GM23248 (cell line): ENCODE measurements at regions not wholly inside any gene's neighbourhood (a gene's known extent, or its start where the extent isn't known, plus 50 kb on each side); places are given as distances from the start of the nearest gene placed in this dataset.
A peak's percentile ranks its signal among the peaks of the same experiment; 100 is the strongest.

Experiments
- DNase-seq: peaks from one replicate; pipeline ENCODE4 v3.0.0-alpha.2; 2015
- H2AFZ ChIP-seq: fragments of 200-600 bp; sonication (generic); 2 replicates; pipeline ENCODE4 v1.6.1; 2016; ENCODE audit warnings: antibody characterized with exemption
- H3F3A ChIP-seq: fragments of 200-600 bp; sonication (generic); 2 replicates; pipeline ENCODE4 v1.6.1; 2016; ENCODE audit warnings: mild to moderate bottlenecking, antibody characterized with exemption, mixed run types; ENCODE audit not compliant: insufficient read depth
- H3K27ac ChIP-seq: fragments of 200-600 bp; sonication (generic); 2 replicates; pipeline ENCODE4 v1.5.1; 2016; ENCODE audit warnings: mild to moderate bottlenecking
- H3K27me3 ChIP-seq: fragments of 200-600 bp; sonication (generic); replicated peaks from 2 replicates; pipeline ENCODE4 v1.6.1; 2016; ENCODE audit warnings: mild to moderate bottlenecking; ENCODE audit not compliant: insufficient read depth
- H3K36me3 ChIP-seq: fragments of 200-600 bp; sonication (generic); 2 replicates; pipeline ENCODE4 v1.6.1; 2016; ENCODE audit warnings: low read depth, mild to moderate bottlenecking
- H3K4me1 ChIP-seq: fragments of 200-600 bp; sonication (generic); 2 replicates; pipeline ENCODE4 v1.6.1; 2016; ENCODE audit warnings: mild to moderate bottlenecking; ENCODE audit not compliant: insufficient read depth
- H3K4me2 ChIP-seq: fragments of 200-600 bp; sonication (generic); one replicate; pipeline ENCODE4 v1.6.1; 2016; ENCODE audit warnings: mild to moderate bottlenecking; ENCODE audit not compliant: unreplicated experiment
- H3K4me3 ChIP-seq: fragments of 200-600 bp; sonication (generic); 2 replicates; pipeline ENCODE4 v1.5.1; 2016; ENCODE audit warnings: mild to moderate bottlenecking
- H3K79me2 ChIP-seq: fragments of 200-600 bp; sonication (generic); 2 replicates; pipeline ENCODE4 v1.6.1; 2016; ENCODE audit warnings: mild to moderate bottlenecking; ENCODE audit not compliant: insufficient read depth
- H3K9ac ChIP-seq: fragments of 200-600 bp; sonication (generic); 2 replicates; pipeline ENCODE4 v1.6.1; 2016; ENCODE audit warnings: mild to moderate bottlenecking
- H3K9me2 ChIP-seq: fragments of 200-600 bp; sonication (generic); 2 replicates; pipeline ENCODE4 v1.6.1; 2016; ENCODE audit warnings: mixed run types, mild to moderate bottlenecking, moderate library complexity; ENCODE audit not compliant: insufficient read depth
- H3K9me3 ChIP-seq: fragments of 200-600 bp; sonication (generic); one replicate; pipeline ENCODE4 v1.6.1; 2017; ENCODE audit warnings: low read depth
- H4K20me1 ChIP-seq: fragments of 200-600 bp; sonication (generic); 2 replicates; pipeline ENCODE4 v1.6.0; 2016; ENCODE audit not compliant: insufficient read depth
- EZH2 ChIP-seq: fragments of 200-600 bp; sonication (generic); IDR thresholded peaks from 2 replicates; pipeline ENCODE4 v1.6.1; 2018; ENCODE audit warnings: antibody characterized with exemption, mild to moderate bottlenecking; ENCODE audit not compliant: insufficient read depth, poor library complexity, severe bottlenecking
- EZH2phosphoT487 ChIP-seq: fragments of 200-600 bp; sonication (generic); IDR thresholded peaks from 2 replicates; pipeline ENCODE4 v1.6.1; 2018; ENCODE audit warnings: antibody characterized with exemption, moderate library complexity, mild to moderate bottlenecking, low read depth; ENCODE audit not compliant: insufficient read depth
- WGBS, 2 experiments: methylation state at CpG; one replicate each; pipeline ENCODE4 v1.1.6; 2015 to 2017; ENCODE audit warnings: low lambda C conversion rate in 2 of 2, low coverage in 1 of 2; ENCODE audit errors: missing lambda C conversion rate in 2 of 2; 5-methylcytosine and 5-hydroxymethylcytosine counted together
- in situ Hi-C: fragments of 300-500 bp; cut with MboI; formaldehyde crosslinking; loops from 2 replicates; pipeline ENCODE4 v1.15.0; 2020

DNA sequence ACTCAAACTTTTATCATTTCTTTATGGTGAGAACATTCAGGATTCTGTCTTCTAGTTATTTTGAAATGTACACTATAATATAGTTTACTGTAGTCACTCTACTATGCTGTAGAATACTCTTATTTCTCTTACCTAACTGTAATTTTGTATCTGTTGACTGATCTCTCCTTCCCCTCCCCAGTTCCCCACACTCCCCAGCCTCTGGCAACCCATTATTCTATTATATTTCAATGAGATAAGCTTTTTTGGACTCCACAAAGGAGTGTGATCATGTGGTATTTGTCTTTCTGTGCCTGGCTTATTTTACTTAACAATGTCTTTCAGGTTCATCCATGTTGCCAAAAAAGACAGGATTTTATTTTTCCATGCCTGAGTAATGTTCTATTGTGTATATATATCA lies 71.4 kb upstream of the DYNC1I1 start:
- Histone ChIP-seq H3K4me3 (no peak overlapping the region), H3K4me1 (no peaks in the 10 kb centered on the region), H3K36me3 (no peaks in the 10 kb centered on the region), H3F3A (no peaks in the 10 kb centered on the region), H3K4me2 (no peak overlapping the region), H3K27ac (no peak overlapping the region), H3K9ac (no peak overlapping the region), H2AFZ (no peak overlapping the region), H3K27me3 (peaks cover 12% of the 10 kb centered on the region; the same call in 1 of the 2 replicates), H3K9me2 (no peaks in the 10 kb centered on the region), H3K79me2 (no peaks in the 10 kb centered on the region), H3K9me3 (no peaks in the 10 kb centered on the region), H4K20me1 (no peaks in the 10 kb centered on the region)
- no peak for DNase-seq
- TF ChIP-seq EZH2phosphoT487 (no peak), EZH2 (no peak)
- in situ Hi-C loops: no loop called here

DNA sequence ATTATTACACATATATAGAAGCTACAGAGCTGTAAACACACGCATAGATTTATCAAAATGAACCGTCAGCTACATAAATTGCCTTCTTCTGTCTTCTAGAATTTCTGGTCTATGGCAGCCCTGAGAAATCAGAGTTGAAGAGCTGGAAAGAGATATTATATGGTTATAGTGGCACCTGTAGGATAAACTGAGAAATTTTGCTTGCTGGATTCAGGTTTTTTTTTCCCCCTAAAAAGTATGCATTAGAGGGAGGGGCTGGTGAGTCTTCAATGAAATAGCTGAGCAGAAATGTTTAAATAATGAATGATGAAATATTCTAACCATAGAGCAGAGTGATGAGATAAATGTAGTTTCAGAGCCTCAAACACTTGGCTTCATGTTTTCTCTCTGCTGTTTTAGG lies 78.0 kb upstream of the DYNC1I1 start:
- Histone ChIP-seq H3K4me2 (no peak overlapping the region), H3K9ac (no peak overlapping the region), H3K4me1 (no peaks in the 10 kb centered on the region), H3K4me3 (no peak overlapping the region), H4K20me1 (no peaks in the 10 kb centered on the region), H3K27me3 (no peaks in the 10 kb centered on the region), H3K9me2 (no peaks in the 10 kb centered on the region), H3K79me2 (no peaks in the 10 kb centered on the region), H3K36me3 (no peaks in the 10 kb centered on the region), H3F3A (no peaks in the 10 kb centered on the region), H2AFZ (no peak overlapping the region), H3K27ac (no peak overlapping the region), H3K9me3 (no peaks in the 10 kb centered on the region)
- TF ChIP-seq EZH2 (no peak), EZH2phosphoT487 (no peak)
- in situ Hi-C loops: no loop called here
- 53 to 57% methylated on average over 2 of the region's 2 CpGs for WGBS, 2 experiments
- no peak for DNase-seq

DNA sequence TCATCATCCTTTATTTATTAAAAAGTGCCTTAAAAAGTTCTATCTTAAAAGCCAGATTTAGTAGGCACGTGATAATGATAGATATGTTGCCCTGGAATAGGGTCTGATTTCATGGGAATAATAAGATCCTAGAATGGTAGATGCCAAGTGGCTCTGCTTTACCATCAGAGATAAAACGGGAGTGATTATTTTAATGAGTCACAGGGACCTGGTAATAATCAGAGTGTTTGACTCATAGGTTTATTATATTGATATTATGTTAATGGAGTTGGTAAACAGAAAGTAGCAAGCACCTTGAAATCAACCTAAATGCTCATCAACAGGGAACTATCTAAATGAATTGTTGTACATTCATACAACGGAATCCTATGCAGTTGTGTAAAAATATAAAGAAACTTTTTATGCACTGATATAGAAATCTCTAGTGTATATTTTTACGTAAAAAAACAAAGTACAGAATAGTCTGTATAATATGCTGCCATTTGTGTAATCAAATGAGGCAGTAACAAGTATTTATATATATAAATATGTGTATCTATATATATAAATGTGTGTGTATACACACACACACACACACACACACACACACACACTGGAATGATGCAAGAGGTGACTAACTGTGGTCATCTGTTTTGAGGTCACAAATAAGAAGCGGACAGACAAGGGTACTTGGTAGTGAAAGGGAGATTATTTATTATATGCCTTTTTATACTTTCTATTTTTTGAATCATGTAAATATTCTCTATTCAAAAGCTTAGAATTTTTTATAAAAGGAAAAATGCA lies 78.6 kb upstream of the DYNC1I1 start:
- WGBS, 2 experiments: 63 to 65% methylated on average over 5 of the region's 5 CpGs
- peak; percentile 17 for DNase-seq
- Histone ChIP-seq H3K9ac (no peak overlapping the region), H3K27ac (no peak overlapping the region), H3K9me3 (no peaks in the 10 kb centered on the region), H4K20me1 (no peaks in the 10 kb centered on the region), H3K36me3 (no peaks in the 10 kb centered on the region), H3K4me3 (no peak overlapping the region), H2AFZ (no peak overlapping the region), H3K9me2 (no peaks in the 10 kb centered on the region), H3K4me1 (no peaks in the 10 kb centered on the region), H3F3A (no peaks in the 10 kb centered on the region), H3K79me2 (no peaks in the 10 kb centered on the region), H3K4me2 (no peak overlapping the region), H3K27me3 (no peaks in the 10 kb centered on the region)
- TF ChIP-seq EZH2phosphoT487 (no peak), EZH2 (no peak)
- in situ Hi-C loops: no loop called here

DNA sequence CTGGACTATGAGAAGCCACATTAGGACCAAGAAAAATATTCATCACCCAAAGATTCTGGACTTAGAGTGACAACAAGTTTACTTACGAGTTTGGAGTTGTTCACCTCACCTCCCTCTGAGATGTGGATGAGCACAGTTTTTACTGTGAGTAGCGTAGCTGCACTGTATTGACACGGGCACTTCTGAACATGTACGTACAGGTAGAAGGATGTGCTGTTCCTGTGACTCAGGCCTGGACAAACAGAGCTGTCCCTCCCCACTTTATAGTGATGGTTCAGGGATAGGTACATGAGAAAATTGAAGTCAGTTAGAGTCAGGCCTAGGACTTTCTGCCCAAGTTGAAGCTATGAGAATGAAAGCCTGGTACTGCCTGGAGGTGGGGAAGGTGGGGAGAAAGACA lies 80.9 kb upstream of the DYNC1I1 start:
- Histone ChIP-seq H3K9ac (no peak overlapping the region), H3K9me3 (no peaks in the 10 kb centered on the region), H3K27ac (no peak overlapping the region), H2AFZ (no peak overlapping the region), H3K4me1 (no peaks in the 10 kb centered on the region), H4K20me1 (no peaks in the 10 kb centered on the region), H3K79me2 (no peaks in the 10 kb centered on the region), H3K27me3 (no peaks in the 10 kb centered on the region), H3K4me3 (no peak overlapping the region), H3K36me3 (no peaks in the 10 kb centered on the region), H3K4me2 (no peak overlapping the region), H3F3A (no peaks in the 10 kb centered on the region), H3K9me2 (no peaks in the 10 kb centered on the region)
- 60 to 65% methylated on average over 4 of the region's 4 CpGs for WGBS, 2 experiments
- in situ Hi-C loops: no loop called here
- no peak for TF ChIP-seq EZH2phosphoT487
- no peak for TF ChIP-seq EZH2
- no peak for DNase-seq
